Gastroesophageal sphincter (tissue), 4 donors: ENCODE measurements at regions not wholly inside any gene's neighbourhood (a gene's known extent, or its start where the extent isn't known, plus 50 kb on each side); places are given as distances from the start of the nearest gene placed in this dataset.

Experiments used
- ATAC-seq: fragments of 150-250 bp; one replicate; pipeline ENCODE4 v1.9.1; 2016; ENCODE audit warnings: mild to moderate bottlenecking, moderate library complexity
- H3K27ac ChIP-seq, 4 donors: fragments of 200-600 bp; sonication (generic) in 3 of 4; 1 replicate in 3 of 4; 2 replicates in 1 of 4; pipeline ENCODE4 v1.5.1; 2016 to 2019
- H3K27me3 ChIP-seq: fragments of 200-600 bp; sonication (generic); one replicate; pipeline ENCODE4 v1.5.1; 2019
- H3K36me3 ChIP-seq, 2 donors: fragments of 200-600 bp; sonication (generic); one replicate each; pipeline ENCODE4 v1.5.1; 2019; ENCODE audit warnings: control low read depth in 1 of 2
- H3K4me1 ChIP-seq, 3 donors: fragments of 200-600 bp; sonication (generic); 1 replicate in 2 of 3; 2 replicates in 1 of 3; pipeline ENCODE4 v1.5.1; 2016 to 2019; ENCODE audit warnings: control low read depth in 2 of 3
- H3K4me3 ChIP-seq, 2 donors: fragments of 200-600 bp; sonication (generic); one replicate each; pipeline ENCODE4 v1.5.1; 2019; ENCODE audit warnings: mild to moderate bottlenecking in 1 of 2, moderate library complexity in 1 of 2
- H3K9me3 ChIP-seq, 3 donors: fragments of 200-600 bp; sonication (generic); one replicate each; pipeline ENCODE4 v1.5.1; 2017 to 2019; ENCODE audit warnings: control low read depth in 2 of 3
- EP300 ChIP-seq: sonication (generic); formaldehyde crosslinking; IDR thresholded peaks from one replicate; pipeline ENCODE4 v1.6.1; 2017; ENCODE audit warnings: antibody characterized with exemption, mild to moderate bottlenecking
- POLR2A ChIP-seq, 2 donors: fragments of 450-650 bp; IDR thresholded peaks; one replicate each; pipeline ENCODE4 v1.6.1; 2017; ENCODE audit warnings: antibody characterized with exemption in 2 of 2, mild to moderate bottlenecking in 2 of 2, moderate library complexity in 1 of 2
- POLR2AphosphoS5 ChIP-seq: sonication (generic); formaldehyde crosslinking; IDR thresholded peaks from one replicate; pipeline ENCODE4 v1.6.1; 2017; ENCODE audit warnings: antibody characterized with exemption
- WGBS, 2 donors: methylation state at CpG; one replicate each; pipeline ENCODE4 v1.1.5; 2018; ENCODE audit warnings: low coverage in 1 of 2; 5-methylcytosine and 5-hydroxymethylcytosine counted together
- TF ChIP-seq, protein P1 (sequence below), 4 experiments: fragments of 200-600 bp in 2 of 4; fragments of 450-650 bp in 2 of 4; sonication (generic) in 1 of 4; IDR thresholded peaks; one replicate each; pipeline ENCODE4 v1.5.1; 2017 to 2019; ENCODE audit warnings: antibody characterized with exemption in 4 of 4, mild to moderate bottlenecking in 2 of 4, moderate library complexity in 2 of 4

DNA sequence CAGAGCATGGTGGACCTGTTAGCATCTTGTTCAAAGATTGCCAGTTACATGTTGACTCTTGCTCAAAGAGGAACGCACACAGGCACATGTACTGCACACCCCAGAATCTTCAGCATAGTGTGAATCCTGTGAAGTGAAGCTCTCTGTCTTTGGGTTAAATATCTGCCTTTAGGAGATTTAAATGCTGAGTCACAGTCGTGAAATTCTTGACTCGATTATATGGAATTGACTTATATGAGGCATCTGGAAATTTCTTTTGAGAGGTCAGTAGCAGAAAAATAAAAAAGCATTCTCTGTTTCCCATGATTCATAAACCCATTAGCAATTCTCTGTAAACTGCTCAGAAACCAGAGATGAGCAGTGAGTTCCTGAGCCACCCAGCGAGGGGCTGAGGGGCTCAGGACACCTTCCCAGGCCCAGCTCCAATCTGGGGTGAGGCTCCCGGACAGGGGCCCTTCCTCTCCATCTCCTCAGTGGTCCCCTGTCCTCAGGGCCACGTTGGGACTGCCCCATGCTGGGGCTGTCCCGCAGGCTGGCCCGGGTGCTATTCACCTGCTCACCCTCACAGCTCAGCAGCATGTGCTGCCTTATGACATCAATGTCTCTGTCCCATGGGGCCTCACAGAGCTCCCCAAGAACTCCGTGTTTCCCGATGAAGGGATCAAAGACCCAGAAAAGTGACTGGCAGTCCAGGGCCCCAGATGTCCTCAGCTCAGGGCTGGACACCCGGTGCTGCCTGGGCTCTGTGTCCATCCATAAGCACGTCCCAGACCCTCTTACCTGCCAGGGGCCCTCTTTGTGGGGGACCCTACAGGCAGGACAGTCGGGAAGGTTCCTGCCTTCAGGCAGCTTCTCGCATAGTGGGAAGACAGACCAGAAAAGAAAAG lies 50.0 kb upstream of the INSIG1 start:
- Histone ChIP-seq H3K27ac (no peak overlapping the region), H3K9me3 (no peaks in the 10 kb centered on the region), H3K4me3 (no peak overlapping the region), H3K27me3 (peaks cover 43% of the 10 kb centered on the region), H3K4me1 (no peaks in the 10 kb centered on the region), H3K36me3 (no peaks in the 10 kb centered on the region)
- no peak for ATAC-seq
- TF ChIP-seq POLR2AphosphoS5, result no peak
- TF ChIP-seq EP300, result no peak
- TF ChIP-seq, protein P1, sequence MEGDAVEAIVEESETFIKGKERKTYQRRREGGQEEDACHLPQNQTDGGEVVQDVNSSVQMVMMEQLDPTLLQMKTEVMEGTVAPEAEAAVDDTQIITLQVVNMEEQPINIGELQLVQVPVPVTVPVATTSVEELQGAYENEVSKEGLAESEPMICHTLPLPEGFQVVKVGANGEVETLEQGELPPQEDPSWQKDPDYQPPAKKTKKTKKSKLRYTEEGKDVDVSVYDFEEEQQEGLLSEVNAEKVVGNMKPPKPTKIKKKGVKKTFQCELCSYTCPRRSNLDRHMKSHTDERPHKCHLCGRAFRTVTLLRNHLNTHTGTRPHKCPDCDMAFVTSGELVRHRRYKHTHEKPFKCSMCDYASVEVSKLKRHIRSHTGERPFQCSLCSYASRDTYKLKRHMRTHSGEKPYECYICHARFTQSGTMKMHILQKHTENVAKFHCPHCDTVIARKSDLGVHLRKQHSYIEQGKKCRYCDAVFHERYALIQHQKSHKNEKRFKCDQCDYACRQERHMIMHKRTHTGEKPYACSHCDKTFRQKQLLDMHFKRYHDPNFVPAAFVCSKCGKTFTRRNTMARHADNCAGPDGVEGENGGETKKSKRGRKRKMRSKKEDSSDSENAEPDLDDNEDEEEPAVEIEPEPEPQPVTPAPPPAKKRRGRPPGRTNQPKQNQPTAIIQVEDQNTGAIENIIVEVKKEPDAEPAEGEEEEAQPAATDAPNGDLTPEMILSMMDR (IDR thresholded peaks at IDR 0.05), result no peak
- TF ChIP-seq POLR2A (IDR thresholded peaks at IDR 0.05), result no peak
- 94 to 100% methylated on average over 1 to 7 of the region's 14 CpGs for WGBS, 2 donors
